Small intestine (tissue), 7 donors: ENCODE measurements at regions not wholly inside any gene's neighbourhood (a gene's known extent, or its start where the extent isn't known, plus 50 kb on each side); places are given as distances from the start of the nearest gene placed in this dataset.

Experiments
- DNase-seq, 2 donors: peaks; one replicate each; pipeline versions ENCODE4 v3.0.0 to v3.0.0-alpha.2; 2013
- FAIRE-seq: peaks from 2 replicates; lab custom pipeline; 2012; peaks lifted over from hg19 to GRCh38; lab: Jason Lieb, UNC
- H3K27ac ChIP-seq, 3 donors: one replicate each; pipeline ENCODE4 v1.5.1; 2013; ENCODE audit warnings: low read length in 2 of 3, mild to moderate bottlenecking in 2 of 3, control low read depth in 1 of 3, inconsistent platforms in 1 of 3, low read depth in 1 of 3, moderate library complexity in 1 of 3
- H3K27me3 ChIP-seq, 3 donors: one replicate each; pipeline ENCODE4 v1.6.1; 2013; ENCODE audit warnings: low read length in 3 of 3, inconsistent platforms in 1 of 3; ENCODE audit not compliant: control insufficient read depth in 3 of 3, insufficient read depth in 3 of 3
- H3K36me3 ChIP-seq, 3 donors: one replicate each; pipeline ENCODE4 v1.6.1; 2013; ENCODE audit warnings: low read length in 3 of 3, inconsistent platforms in 1 of 3, low read depth in 1 of 3, mild to moderate bottlenecking in 1 of 3, moderate library complexity in 1 of 3; ENCODE audit not compliant: control insufficient read depth in 3 of 3, insufficient read depth in 2 of 3
- H3K4me1 ChIP-seq, 3 donors: one replicate each; pipeline ENCODE4 v1.6.1; 2013; ENCODE audit warnings: low read length in 2 of 3, inconsistent platforms in 1 of 3, low read depth in 1 of 3, mild to moderate bottlenecking in 1 of 3, moderate library complexity in 1 of 3; ENCODE audit not compliant: control insufficient read depth in 3 of 3, insufficient read depth in 2 of 3
- H3K4me3 ChIP-seq, 3 donors: one replicate each; pipeline ENCODE4 v1.5.1; 2013; ENCODE audit warnings: low read length in 3 of 3, control low read depth in 1 of 3, inconsistent platforms in 1 of 3, low read depth in 1 of 3, mild to moderate bottlenecking in 1 of 3, moderate library complexity in 1 of 3
- H3K9me3 ChIP-seq, 2 donors: one replicate each; pipeline ENCODE4 v1.6.1; 2013; ENCODE audit warnings: low read depth in 1 of 2, low read length in 1 of 2; ENCODE audit not compliant: control insufficient read depth in 2 of 2, insufficient read depth in 1 of 2
- WGBS, 3 donors: extraction: QIAGEN DNeasy Blood & Tissue Kit; methylation state at CpG; one replicate each; pipeline ENCODE4 v1.1.7; 2013; 5-methylcytosine and 5-hydroxymethylcytosine counted together
- donor health status: healthy with polysubstance abuse.
- donor health status: control.
- donor health status: control.
- donor health status: Bipolar disorder and iron deficiency.
- donor health status: healthy.

DNA sequence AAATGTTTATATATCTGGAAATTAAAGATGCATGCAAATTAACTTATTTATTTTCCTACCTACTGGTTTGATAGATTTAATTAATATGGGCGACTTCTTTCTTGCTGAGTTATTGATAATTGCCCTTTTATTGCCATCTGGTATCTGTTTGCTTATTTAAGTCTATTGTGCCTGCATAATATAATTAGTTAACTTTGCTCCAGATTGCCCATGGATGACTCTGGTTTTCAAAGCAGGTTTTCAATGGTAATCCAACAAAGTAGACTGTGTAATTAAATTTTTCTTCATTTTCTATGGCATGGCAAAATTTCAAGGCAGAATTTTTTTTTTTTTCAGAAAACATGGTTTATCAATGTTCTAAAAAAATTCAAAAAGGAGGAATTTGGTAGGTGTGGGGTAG lies 1092.0 kb downstream of the GRIK2 start:
- H3K4me1 ChIP-seq, result no peaks in the 10 kb centered on the region
- WGBS, 3 donors, result 49 to 67% (median 56%) methylated on average over 1 of the region's 1 CpG
- DNase-seq, result no peak
- no peaks in the 10 kb centered on the region for H3K36me3 ChIP-seq
- FAIRE-seq, result no peak
- no peak overlapping the region for H3K27ac ChIP-seq
- H3K4me3 ChIP-seq, result no peak overlapping the region
- no peaks in the 10 kb centered on the region for H3K9me3 ChIP-seq
- H3K27me3 ChIP-seq, result no peaks in the 10 kb centered on the region

DNA sequence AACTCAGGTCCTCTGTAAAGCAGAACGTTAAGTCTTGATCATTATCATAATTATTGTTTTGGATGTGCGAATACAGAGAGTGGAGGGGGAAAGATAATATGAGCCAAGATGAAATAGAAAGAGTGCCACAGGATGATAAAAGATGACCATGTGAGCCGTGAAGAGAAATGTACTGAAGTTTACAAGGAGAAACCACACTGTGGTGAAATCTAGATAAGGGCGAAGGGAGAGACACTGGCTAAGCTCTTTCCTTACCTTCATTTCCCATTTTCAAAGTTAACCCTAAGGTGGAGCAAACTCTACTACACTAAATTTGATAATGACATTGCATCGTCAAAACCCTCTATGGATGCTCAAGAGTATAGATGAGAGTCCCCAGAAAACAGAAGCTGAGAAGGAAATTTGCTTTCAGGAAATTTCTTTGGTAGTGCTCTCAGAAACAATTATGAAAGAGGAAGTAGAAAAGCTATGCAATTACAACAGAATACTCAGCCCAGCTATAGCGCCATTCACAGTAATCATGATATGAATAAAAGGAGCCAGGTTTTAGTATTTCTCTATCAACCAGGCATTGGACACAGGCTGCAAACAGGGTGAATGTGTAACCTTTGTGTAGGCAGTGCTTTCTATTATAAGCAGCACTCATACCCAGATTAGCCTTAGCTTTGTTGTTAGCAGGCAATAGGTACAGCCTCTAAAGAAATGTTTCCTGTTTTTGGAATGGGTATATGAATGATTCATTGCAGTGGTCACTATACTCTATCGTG lies 1080.7 kb downstream of the GRIK2 start:
- no peaks in the 10 kb centered on the region for H3K9me3 ChIP-seq
- H3K4me3 ChIP-seq, result no peak overlapping the region
- no peak for FAIRE-seq
- WGBS, 3 donors, result 66 to 70% (median 66%) methylated on average over 7 of the region's 7 CpGs
- H3K36me3 ChIP-seq, result no peaks in the 10 kb centered on the region
- H3K27ac ChIP-seq, result no peak overlapping the region
- no peaks in the 10 kb centered on the region for H3K27me3 ChIP-seq
- no peak for DNase-seq
- no peaks in the 10 kb centered on the region for H3K4me1 ChIP-seq

DNA sequence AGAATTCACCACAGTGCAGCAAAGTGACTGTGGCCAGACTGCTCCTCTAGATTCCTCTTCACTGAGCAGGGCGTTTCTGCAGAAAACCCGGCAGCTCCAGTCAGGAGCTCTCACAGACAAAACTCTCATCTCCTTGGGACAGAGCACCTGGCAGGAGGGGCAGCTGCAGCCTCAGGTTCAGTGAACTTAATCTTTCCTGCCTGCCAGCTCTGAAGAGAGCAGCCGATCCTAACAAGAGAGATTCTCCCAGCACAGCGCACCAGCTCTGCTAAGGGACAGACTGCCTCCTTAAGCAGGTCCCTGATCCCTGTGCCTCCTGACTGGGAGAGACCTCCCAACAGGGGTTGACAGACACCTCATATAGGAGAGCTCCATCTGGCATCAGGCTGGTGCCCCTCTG lies 1065.5 kb downstream of the GRIK2 start:
- H3K27me3 ChIP-seq, result no peaks in the 10 kb centered on the region
- 83 to 91% (median 86%) methylated on average over 4 of the region's 4 CpGs for WGBS, 3 donors
- FAIRE-seq, result no peak
- H3K9me3 ChIP-seq, result peaks cover 0 to 2% of the 10 kb centered on the region in 2 donors
- no peak for DNase-seq
- H3K36me3 ChIP-seq, result no peaks in the 10 kb centered on the region
- H3K4me1 ChIP-seq, result no peaks in the 10 kb centered on the region
- no peak overlapping the region for H3K4me3 ChIP-seq
- H3K27ac ChIP-seq, result no peak overlapping the region

DNA sequence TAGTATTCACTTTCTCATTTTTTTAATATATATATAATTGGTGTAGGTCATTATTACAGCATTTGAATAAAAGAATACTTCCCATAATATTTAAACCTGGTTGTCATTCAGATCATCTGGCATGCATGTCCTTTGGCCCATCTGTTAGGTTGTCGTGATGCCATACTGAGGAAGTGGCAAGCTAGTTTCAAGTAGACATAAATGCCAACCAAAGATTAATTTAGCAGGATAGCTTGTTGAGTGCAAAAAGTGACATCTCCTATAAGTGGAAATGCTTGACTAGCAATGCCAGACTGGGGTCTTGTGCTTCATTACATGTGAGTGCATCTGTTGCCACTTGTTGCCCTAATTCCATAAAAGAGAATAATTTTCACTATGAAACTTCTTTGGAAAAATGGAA lies 1044.7 kb downstream of the GRIK2 start:
- WGBS, 3 donors, result 71 to 74% (median 72%) methylated on average over 1 of the region's 1 CpG
- Histone ChIP-seq H3K27me3 (no peaks in the 10 kb centered on the region), H3K4me1 (no peaks in the 10 kb centered on the region), H3K27ac (no peak overlapping the region), H3K9me3 (no peaks in the 10 kb centered on the region), H3K36me3 (no peaks in the 10 kb centered on the region), H3K4me3 (no peak overlapping the region)
- DNase-seq (no peak), FAIRE-seq (no peak)

DNA sequence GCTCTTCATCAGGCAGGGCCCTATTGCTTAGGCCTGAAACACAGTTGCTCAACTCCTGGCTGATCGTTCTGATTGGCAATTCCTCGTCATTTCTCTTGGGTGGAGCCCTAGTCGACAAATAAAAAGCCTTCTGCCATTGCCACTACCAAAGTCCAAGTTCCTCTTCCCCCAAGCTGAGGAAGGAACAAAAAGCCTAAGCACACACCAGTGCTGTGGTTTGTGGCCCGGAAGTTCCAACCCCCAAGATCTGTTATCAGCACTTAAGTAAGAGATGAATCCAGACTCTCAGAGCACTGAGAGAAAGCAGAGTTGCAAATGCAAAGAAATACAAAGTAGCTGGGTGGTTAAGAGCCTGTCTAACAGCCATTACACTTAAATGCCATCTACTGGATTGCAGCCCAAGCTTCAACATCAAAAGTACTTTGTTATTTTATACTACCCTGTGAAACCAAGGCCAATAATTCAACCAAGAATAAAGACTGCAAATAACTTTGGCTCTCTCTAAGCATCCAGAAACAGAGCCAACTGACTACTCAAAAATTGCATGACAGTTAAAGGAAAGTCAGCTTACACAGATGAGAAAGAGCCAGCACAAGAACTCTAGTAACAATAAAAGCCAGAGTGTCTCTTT lies 1024.0 kb downstream of the GRIK2 start:
- H3K27me3 ChIP-seq, result no peaks in the 10 kb centered on the region
- DNase-seq (no peak), FAIRE-seq (no peak)
- no peaks in the 10 kb centered on the region for H3K4me1 ChIP-seq
- H3K36me3 ChIP-seq, result no peaks in the 10 kb centered on the region
- WGBS, 3 donors, result 44 to 59% (median 53%) methylated on average over 4 of the region's 4 CpGs
- no peak overlapping the region for H3K27ac ChIP-seq
- H3K9me3 ChIP-seq, result no peaks in the 10 kb centered on the region
- H3K4me3 ChIP-seq, result no peak overlapping the region

DNA sequence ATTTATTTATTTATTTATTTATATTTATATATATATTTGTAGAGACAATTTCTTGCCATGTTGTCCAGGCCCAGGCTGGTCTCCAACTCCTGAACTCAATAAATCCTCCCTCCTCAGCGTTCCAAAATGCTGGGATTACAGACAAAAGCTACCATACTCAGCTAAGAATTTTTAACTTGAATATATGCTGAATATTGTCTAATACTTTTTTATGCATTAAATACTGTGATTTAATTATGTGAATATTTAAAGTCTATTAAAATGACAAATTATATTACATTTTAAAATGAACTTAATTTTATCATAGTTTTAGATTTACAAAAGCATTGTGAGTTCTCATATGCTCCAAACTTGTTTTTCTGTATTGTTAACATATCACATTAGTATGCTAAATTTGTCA lies 1022.4 kb downstream of the GRIK2 start:
- Histone ChIP-seq H3K9me3 (no peaks in the 10 kb centered on the region), H3K4me1 (no peaks in the 10 kb centered on the region), H3K27me3 (no peaks in the 10 kb centered on the region), H3K4me3 (no peak overlapping the region), H3K27ac (no peak overlapping the region), H3K36me3 (no peaks in the 10 kb centered on the region)
- no peak for DNase-seq
- WGBS, 3 donors, result 38 to 73% (median 52%) methylated on average over 1 of the region's 1 CpG
- no peak for FAIRE-seq

DNA sequence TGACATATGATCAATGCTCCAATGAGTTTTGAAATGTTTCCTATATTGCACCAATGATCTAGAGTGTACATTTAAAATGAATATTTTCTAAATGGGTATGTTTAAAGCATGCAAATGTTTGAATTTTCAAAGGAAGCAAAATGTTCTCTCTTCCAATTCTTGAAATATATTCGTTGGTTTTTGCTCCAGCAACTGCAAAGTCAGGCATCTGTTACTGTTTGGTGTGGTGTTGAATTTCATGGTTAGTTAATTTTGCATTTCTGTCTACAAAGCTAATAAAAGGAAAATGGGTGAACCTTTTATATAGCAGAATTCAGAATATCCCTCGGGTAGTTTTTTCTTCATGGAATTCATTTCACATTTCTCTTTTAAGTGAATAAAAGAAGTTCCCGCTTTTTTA lies 1018.3 kb downstream of the GRIK2 start:
- DNase-seq, result no peak
- H3K27ac ChIP-seq, result no peak overlapping the region
- 63 to 82% (median 68%) methylated on average over 3 of the region's 3 CpGs for WGBS, 3 donors

DNA sequence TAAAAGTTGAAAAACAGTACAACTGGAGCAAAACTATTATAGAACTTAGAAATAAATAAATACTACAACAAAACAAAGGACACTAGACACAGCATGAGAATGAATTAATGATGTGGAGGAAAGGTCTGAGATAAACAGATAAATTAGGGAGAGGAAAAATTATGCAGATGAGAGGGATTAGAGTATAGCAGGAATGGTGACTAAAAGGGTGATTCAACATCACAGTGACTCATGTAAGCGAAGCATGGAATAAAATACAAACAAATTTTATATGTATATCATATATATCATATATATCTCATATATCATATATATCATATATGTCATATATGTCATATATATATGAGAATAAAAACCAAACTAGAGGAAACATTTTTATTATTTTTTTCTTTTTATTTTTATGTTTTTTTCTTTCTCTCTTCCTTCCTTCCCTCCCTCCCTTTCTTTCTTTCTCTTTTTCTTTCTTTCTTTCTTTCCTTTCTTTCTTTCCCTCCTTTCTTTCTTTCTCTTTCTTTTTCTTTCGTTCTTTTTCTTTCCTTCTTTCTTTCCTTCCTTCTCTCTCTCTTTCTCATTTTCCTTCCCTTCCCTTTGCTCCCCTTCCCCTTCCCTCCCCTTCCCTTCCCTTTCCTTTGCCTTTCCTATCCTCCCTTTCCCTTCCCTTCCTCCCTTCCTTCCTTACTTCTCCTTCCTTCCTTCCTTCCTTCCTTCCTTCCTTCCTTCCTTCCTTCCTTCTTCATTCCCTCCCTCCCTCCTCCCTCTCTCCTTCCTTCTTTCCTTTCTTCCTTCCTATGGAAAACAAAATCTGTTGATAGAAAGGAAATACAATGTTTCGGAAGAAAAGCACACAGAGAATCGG lies 1014.6 kb downstream of the GRIK2 start:
- WGBS, 3 donors, result 77 to 80% (median 79%) methylated on average over 4 of the region's 4 CpGs
- FAIRE-seq, result no peak

More for the DNA sequence above, 1018.3 kb downstream of the GRIK2 start:
- Histone ChIP-seq H3K9me3 (no peaks in the 10 kb centered on the region), H3K36me3 (no peaks in the 10 kb centered on the region), H3K4me1 (no peaks in the 10 kb centered on the region), H3K4me3 (no peak overlapping the region), H3K27me3 (no peaks in the 10 kb centered on the region)
- FAIRE-seq, result no peak

More for the DNA sequence above, 1014.6 kb downstream of the GRIK2 start:
- Histone ChIP-seq H3K4me1 (no peaks in the 10 kb centered on the region), H3K9me3 (no peaks in the 10 kb centered on the region), H3K27ac (no peak overlapping the region), H3K27me3 (no peaks in the 10 kb centered on the region), H3K4me3 (no peak overlapping the region), H3K36me3 (no peaks in the 10 kb centered on the region)
- DNase-seq, result no peak
